ENCODE measurements at regions not wholly inside any gene's neighbourhood (a gene's known extent, or its start where the extent isn't known, plus 50 kb on each side); places are given as distances from the start of the nearest gene placed in this dataset.

GRCh38 chr3:6251612-6252400 is 609.1 kb upstream of the GRM7 start:
- Histone ChIP-seq H2AFZ (ENCODE audit: low read depth, low read length, severe bottlenecking) (no peak overlapping the region), H3K9me3 (ENCODE audit: insufficient read depth, low read length) (no peaks in the 10 kb centered on the region), H3K27me3 (ENCODE audit: low read length) (no peaks in the 10 kb centered on the region), H3K27ac (ENCODE audit: low read depth, low read length) (no peak overlapping the region), H3K4me3 (ENCODE audit: insufficient read depth, low read length, poor library complexity, severe bottlenecking) (no peak overlapping the region), H3K9me2 (replicated peaks; ENCODE audit: insufficient read depth, low read length) (no peaks in the 10 kb centered on the region), H3F3A (ENCODE audit: insufficient read depth) (0 out of 2 replicates have a peak, but pooled peaks cover 3% of the 10 kb centered on the region), H4K20me1 (ENCODE audit: low read depth, low read length) (no peaks in the 10 kb centered on the region), H3K4me2 (ENCODE audit: low read depth, low read length, poor library complexity, severe bottlenecking) (no peak overlapping the region), H3K36me3 (ENCODE audit: low read length) (no peaks in the 10 kb centered on the region), H3K79me2 (ENCODE audit: insufficient read depth, low read length) (no peaks in the 10 kb centered on the region), H3K9ac (ENCODE audit: low read length) (no peak overlapping the region)
- TF ChIP-seq CTCF (IDR thresholded peaks at IDR 0.05; ENCODE audit: insufficient read depth, low read length, poor library complexity, severe bottlenecking) = no peak
- no peak for TF ChIP-seq EZH2phosphoT487 (conservative IDR thresholded peaks at IDR 0.05; ENCODE audit: low read length)

DNA sequence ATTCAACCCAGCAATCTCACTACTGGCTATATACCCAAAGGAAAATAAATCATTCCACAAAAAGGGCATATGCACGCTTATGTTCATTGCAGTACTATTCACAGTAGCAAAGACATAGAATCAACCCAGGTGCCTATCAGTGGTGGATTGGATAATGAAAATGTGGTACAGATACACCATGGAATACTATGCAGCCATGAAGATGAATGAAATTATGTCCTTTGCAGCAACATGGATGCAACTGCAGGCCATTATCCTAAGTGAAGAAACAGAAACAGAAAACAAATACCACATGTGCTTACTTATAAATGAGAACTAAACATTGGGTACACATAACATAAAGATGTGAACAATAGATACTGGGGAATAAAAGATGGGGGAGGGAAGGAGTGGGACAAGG is 606.4 kb upstream of the GRM7 start:
- H3K4me2 ChIP-seq (ENCODE audit: low read depth, low read length, poor library complexity, severe bottlenecking) = no peak overlapping the region
- no peaks in the 10 kb centered on the region for H3K27me3 ChIP-seq (ENCODE audit: low read length)
- H3K36me3 ChIP-seq (ENCODE audit: low read length) = no peaks in the 10 kb centered on the region
- no peaks in the 10 kb centered on the region for H3K9me3 ChIP-seq (ENCODE audit: insufficient read depth, low read length)
- TF ChIP-seq CTCF (IDR thresholded peaks at IDR 0.05; ENCODE audit: insufficient read depth, low read length, poor library complexity, severe bottlenecking) = no peak
- no peak for TF ChIP-seq EZH2phosphoT487 (conservative IDR thresholded peaks at IDR 0.05; ENCODE audit: low read length)
- no peak overlapping the region for H3K27ac ChIP-seq (ENCODE audit: low read depth, low read length)
- H4K20me1 ChIP-seq (ENCODE audit: low read depth, low read length) = no peaks in the 10 kb centered on the region
- H3K9me2 ChIP-seq (replicated peaks; ENCODE audit: insufficient read depth, low read length) = no peaks in the 10 kb centered on the region
- H3F3A ChIP-seq (ENCODE audit: insufficient read depth) = no peaks in the 10 kb centered on the region
- no peak overlapping the region for H2AFZ ChIP-seq (ENCODE audit: low read depth, low read length, severe bottlenecking)
- H3K9ac ChIP-seq (ENCODE audit: low read length) = no peak overlapping the region
- H3K79me2 ChIP-seq (ENCODE audit: insufficient read depth, low read length) = no peaks in the 10 kb centered on the region
- H3K4me3 ChIP-seq (ENCODE audit: insufficient read depth, low read length, poor library complexity, severe bottlenecking) = no peak overlapping the region

DNA sequence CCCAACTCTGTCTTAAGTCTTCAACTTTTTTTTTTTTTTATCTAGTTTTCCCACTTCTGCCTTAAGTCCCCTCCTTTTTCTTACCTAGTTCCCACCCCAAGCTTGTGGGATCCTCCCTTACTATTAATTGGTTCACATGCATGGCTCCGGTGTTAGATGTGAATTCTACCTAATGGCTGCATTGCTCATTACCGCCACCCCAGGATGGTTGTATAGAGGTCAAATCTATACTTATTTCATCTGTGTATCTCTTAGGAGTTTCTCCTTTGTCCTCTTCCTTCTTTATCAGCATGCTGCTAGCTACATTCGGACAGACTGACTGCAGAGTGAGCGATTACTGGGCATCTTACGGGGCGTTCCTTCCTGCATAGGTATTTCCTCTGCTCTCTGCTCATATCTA is 605.7 kb upstream of the GRM7 start:
- no peak overlapping the region for H3K27ac ChIP-seq (ENCODE audit: low read depth, low read length)
- H3K79me2 ChIP-seq (ENCODE audit: insufficient read depth, low read length) = no peaks in the 10 kb centered on the region
- H3K4me3 ChIP-seq (ENCODE audit: insufficient read depth, low read length, poor library complexity, severe bottlenecking) = no peak overlapping the region
- H2AFZ ChIP-seq (ENCODE audit: low read depth, low read length, severe bottlenecking) = no peak overlapping the region
- no peak overlapping the region for H3K4me2 ChIP-seq (ENCODE audit: low read depth, low read length, poor library complexity, severe bottlenecking)
- no peaks in the 10 kb centered on the region for H3F3A ChIP-seq (ENCODE audit: insufficient read depth)
- H4K20me1 ChIP-seq (ENCODE audit: low read depth, low read length) = no peaks in the 10 kb centered on the region
- TF ChIP-seq EZH2phosphoT487 (conservative IDR thresholded peaks at IDR 0.05; ENCODE audit: low read length) = no peak
- TF ChIP-seq CTCF (IDR thresholded peaks at IDR 0.05; ENCODE audit: insufficient read depth, low read length, poor library complexity, severe bottlenecking) = no peak
- no peaks in the 10 kb centered on the region for H3K9me2 ChIP-seq (replicated peaks; ENCODE audit: insufficient read depth, low read length)
- no peaks in the 10 kb centered on the region for H3K9me3 ChIP-seq (ENCODE audit: insufficient read depth, low read length)
- H3K27me3 ChIP-seq (ENCODE audit: low read length) = no peaks in the 10 kb centered on the region
- no peaks in the 10 kb centered on the region for H3K36me3 ChIP-seq (ENCODE audit: low read length)
- H3K9ac ChIP-seq (ENCODE audit: low read length) = no peak overlapping the region
